KMS-11 (cell line): ENCODE measurements at regions not wholly inside any gene's neighbourhood (a gene's known extent, or its start where the extent isn't known, plus 50 kb on each side); places are given as distances from the start of the nearest gene placed in this dataset.

ENCODE experiments used
- H2AFZ ChIP-seq: fragments of 200-600 bp; sonication (generic); 2 replicates; pipeline ENCODE4 v1.6.1; 2016; ENCODE audit warnings: antibody characterized with exemption, mixed run types, low read depth
- H3K27ac ChIP-seq: fragments of 200-600 bp; sonication (generic); 2 replicates; pipeline ENCODE4 v1.6.1; 2016; ENCODE audit warnings: mild to moderate bottlenecking, mixed run types
- H3K27me3 ChIP-seq: fragments of 200-600 bp; sonication (generic); 2 replicates; pipeline ENCODE4 v1.6.1; 2017; ENCODE audit warnings: mild to moderate bottlenecking, low read depth, mixed run types, moderate library complexity; ENCODE audit not compliant: insufficient read depth
- H3K36me3 ChIP-seq: fragments of 200-600 bp; sonication (generic); 2 replicates; pipeline ENCODE4 v1.6.1; 2017; ENCODE audit warnings: mild to moderate bottlenecking, mixed run types; ENCODE audit not compliant: insufficient read depth
- H3K4me1 ChIP-seq: fragments of 200-600 bp; sonication (generic); 2 replicates; pipeline ENCODE4 v1.6.1; 2016; ENCODE audit warnings: mild to moderate bottlenecking, low read depth, mixed run types; ENCODE audit not compliant: poor library complexity, severe bottlenecking
- H3K4me2 ChIP-seq: fragments of 200-600 bp; sonication (generic); 2 replicates; pipeline ENCODE4 v1.7.0; 2016; ENCODE audit warnings: mild to moderate bottlenecking, mixed run types
- H3K4me3 ChIP-seq: fragments of 200-600 bp; sonication (generic); IDR thresholded peaks from 2 replicates; pipeline ENCODE4 v1.6.1; 2017; ENCODE audit warnings: low read depth, low read length, mixed read lengths; ENCODE audit not compliant: insufficient read depth
- H3K79me2 ChIP-seq: fragments of 200-600 bp; sonication (generic); 2 replicates; pipeline ENCODE4 v1.6.1; 2016; ENCODE audit warnings: low read depth, mixed run types; ENCODE audit not compliant: insufficient read depth
- H3K9ac ChIP-seq: fragments of 200-600 bp; sonication (generic); 2 replicates; pipeline ENCODE4 v1.6.1; 2016; ENCODE audit warnings: mild to moderate bottlenecking, mixed run types
- H4K20me1 ChIP-seq: fragments of 200-600 bp; sonication (generic); 2 replicates; pipeline ENCODE4 v1.6.1; 2016; ENCODE audit warnings: mild to moderate bottlenecking, mixed run types; ENCODE audit not compliant: insufficient read depth
- CTCF ChIP-seq: fragments of 200-600 bp; sonication (generic); conservative IDR thresholded peaks from 2 replicates; pipeline ENCODE4 v1.6.1; 2017; ENCODE audit warnings: low read depth, mild to moderate bottlenecking, antibody characterized with exemption, low read length, moderate library complexity, mixed read lengths

DNA sequence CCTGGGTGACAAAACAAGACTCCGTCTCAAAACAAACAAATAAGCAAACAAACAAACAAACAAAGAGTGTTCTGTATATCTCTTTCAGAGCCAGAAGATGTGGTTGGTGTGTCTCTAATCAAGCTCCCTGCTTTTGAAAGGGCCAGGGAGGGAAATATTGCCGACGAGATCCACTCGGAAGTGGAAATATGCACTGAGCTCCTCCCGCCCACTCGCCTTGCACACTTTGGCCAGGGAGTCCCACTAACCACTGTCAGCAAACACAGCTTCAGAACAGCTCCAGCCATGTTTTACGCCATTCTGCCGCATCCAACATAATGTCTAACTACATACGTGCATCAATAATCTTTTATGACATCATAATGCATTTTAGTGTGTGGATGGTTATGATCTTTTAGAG, 155.5 kb upstream of the VSTM2B start:
- Histone ChIP-seq H2AFZ (no peak overlapping the region), H3K79me2 (no peaks in the 10 kb centered on the region), H3K27ac (no peak overlapping the region), H4K20me1 (no peaks in the 10 kb centered on the region), H3K4me1 (no peaks in the 10 kb centered on the region), H3K4me2 (no peak overlapping the region), H3K4me3 (no peak overlapping the region), H3K36me3 (no peaks in the 10 kb centered on the region), H3K27me3 (0 out of 2 replicates have a peak, but pooled peaks cover 3% of the 10 kb centered on the region), H3K9ac (no peak overlapping the region)
- TF ChIP-seq CTCF, result no peak

- no peaks in the 10 kb centered on the region for H4K20me1 ChIP-seq
- H3K4me1 ChIP-seq, result no peaks in the 10 kb centered on the region
- no peak overlapping the region for H3K4me2 ChIP-seq
- TF ChIP-seq CTCF, result no peak
- H3K79me2 ChIP-seq, result no peaks in the 10 kb centered on the region
- no peak overlapping the region for H2AFZ ChIP-seq
- no peak overlapping the region for H3K9ac ChIP-seq
- 0 out of 2 replicates have a peak, but pooled peaks cover 3% of the 10 kb centered on the region for H3K27me3 ChIP-seq
- H3K4me3 ChIP-seq, result no peak overlapping the region
- H3K27ac ChIP-seq, result no peak overlapping the region
- no peaks in the 10 kb centered on the region for H3K36me3 ChIP-seq
Measured at GRCh38 chr19:29371251-29372090, 154.3 kb upstream of the VSTM2B start.

- Histone ChIP-seq H3K9ac (no peak overlapping the region), H3K4me3 (no peak overlapping the region)
Measured at GRCh38 chr19:29372091-29372415, 153.7 kb upstream of the VSTM2B start.

GRCh38 chr19:29372461-29372860, 153.3 kb upstream of the VSTM2B start:
- Histone ChIP-seq H3K79me2 (no peaks in the 10 kb centered on the region), H3K9ac (no peak overlapping the region), H3K27me3 (0 out of 2 replicates have a peak, but pooled peaks cover 2% of the 10 kb centered on the region), H3K4me2 (no peak overlapping the region), H3K27ac (no peak overlapping the region), H2AFZ (no peak overlapping the region), H3K36me3 (no peaks in the 10 kb centered on the region), H4K20me1 (no peaks in the 10 kb centered on the region), H3K4me1 (no peaks in the 10 kb centered on the region), H3K4me3 (no peak overlapping the region)
- TF ChIP-seq CTCF, result no peak

More at GRCh38 chr19:29372091-29372415, 153.7 kb upstream of the VSTM2B start:
- Histone ChIP-seq H3K27me3 (0 out of 2 replicates have a peak, but pooled peaks cover 3% of the 10 kb centered on the region), H3K27ac (no peak overlapping the region), H3K4me2 (no peak overlapping the region), H2AFZ (no peak overlapping the region), H3K4me1 (no peaks in the 10 kb centered on the region), H4K20me1 (no peaks in the 10 kb centered on the region), H3K36me3 (no peaks in the 10 kb centered on the region), H3K79me2 (no peaks in the 10 kb centered on the region)
- no peak for TF ChIP-seq CTCF
